GM12865 (cell line): ENCODE measurements at regions not wholly inside any gene's neighbourhood (a gene's known extent, or its start where the extent isn't known, plus 50 kb on each side); places are given as distances from the start of the nearest gene placed in this dataset.
"Not testable (repeated sequence)": the region's sequence is repeated elsewhere in the genome, so short reads cannot be mapped to it uniquely, and the experiment has no call there.

ENCODE experiments used
- DNase-seq: peaks from one replicate; pipeline ENCODE4 v3.0.0; 2010; ENCODE audit warnings: low read depth
- H3K4me3 ChIP-seq: 2 replicates; pipeline ENCODE4 v1.5.1; 2011; ENCODE audit warnings: mild to moderate bottlenecking, low read depth, low read length, control low read depth
- CTCF ChIP-seq: IDR thresholded peaks from 2 replicates; pipeline ENCODE4 v1.5.1; 2011; ENCODE audit warnings: low read length, control low read depth, low read depth, inconsistent platforms; ENCODE audit not compliant: insufficient read depth; ENCODE audit errors: missing control alignments

GRCh38 chr15:20652914-20653313 lies 111.3 kb upstream of the GOLGA6L6 start:
- H3K4me3 ChIP-seq = no peak overlapping the region
- TF ChIP-seq CTCF = no peak
- DNase-seq = no peak

GRCh38 chr15:20648402-20648975 lies 106.9 kb upstream of the GOLGA6L6 start:
- DNase-seq, H3K4me3 ChIP-seq: not testable (repeated sequence)

GRCh38 chr15:20646529-20647142 lies 105.0 kb upstream of the GOLGA6L6 start:
- no peak for DNase-seq
- no peak for TF ChIP-seq CTCF
- no peak overlapping the region for H3K4me3 ChIP-seq

GRCh38 chr15:20645956-20646355 lies 104.4 kb upstream of the GOLGA6L6 start:
- H3K4me3 ChIP-seq = no peak overlapping the region
- no peak for TF ChIP-seq CTCF
- DNase-seq = peak; percentile 37

GRCh38 chr15:20644896-20645295 lies 103.3 kb upstream of the GOLGA6L6 start:
- TF ChIP-seq CTCF = no peak
- no peak for DNase-seq
- H3K4me3 ChIP-seq = no peak overlapping the region

GRCh38 chr15:20643829-20644425 lies 102.3 kb upstream of the GOLGA6L6 start:
- TF ChIP-seq CTCF = no peak
- H3K4me3 ChIP-seq = no peak overlapping the region
- no peak for DNase-seq

GRCh38 chr15:20643024-20643770 lies 101.6 kb upstream of the GOLGA6L6 start:
- TF ChIP-seq CTCF = no peak

More at GRCh38 chr15:20643024-20643770, 101.6 kb upstream of the GOLGA6L6 start:
- H3K4me3 ChIP-seq = no peak overlapping the region
- DNase-seq = no peak
